ENCODE measurements at regions not wholly inside any gene's neighbourhood (a gene's known extent, or its start where the extent isn't known, plus 50 kb on each side); places are given as distances from the start of the nearest gene placed in this dataset.
A peak's percentile ranks its signal among the peaks of the same experiment; 100 is the strongest.
"Not testable (repeated sequence)": the region's sequence is repeated elsewhere in the genome, so short reads cannot be mapped to it uniquely, and the experiment has no call there.

GRCh38 chr2:111365986-111366640 is 245.4 kb downstream of the BCL2L11 start:
- H3K4me3 Mint-ChIP-seq; H3K27me3 Mint-ChIP-seq; ATAC-seq (replicated peaks); H3K36me3 Mint-ChIP-seq (ENCODE audit: insufficient read depth); H3K27ac Mint-ChIP-seq; H3K9me3 Mint-ChIP-seq; DNase-seq; H3K4me1 Mint-ChIP-seq (ENCODE audit: low read depth in 2 of 2): not testable (repeated sequence)

- H3K9me3 Mint-ChIP-seq; H3K4me1 Mint-ChIP-seq (ENCODE audit: low read depth in 2 of 2); H3K27me3 Mint-ChIP-seq; H3K27ac Mint-ChIP-seq; H3K4me3 Mint-ChIP-seq; H3K36me3 Mint-ChIP-seq (ENCODE audit: insufficient read depth); ATAC-seq (replicated peaks); DNase-seq: not testable (repeated sequence)
Measured at GRCh38 chr2:111366641-111367029, 245.9 kb downstream of the BCL2L11 start.

- not testable (repeated sequence) for H3K27me3 Mint-ChIP-seq; H3K27ac Mint-ChIP-seq; H3K4me3 Mint-ChIP-seq; DNase-seq; H3K4me1 Mint-ChIP-seq (ENCODE audit: low read depth in 2 of 2); H3K9me3 Mint-ChIP-seq; ATAC-seq (replicated peaks); H3K36me3 Mint-ChIP-seq (ENCODE audit: insufficient read depth)
Measured at GRCh38 chr2:111367080-111367479, 246.4 kb downstream of the BCL2L11 start.

GRCh38 chr2:111367871-111368270 is 247.2 kb downstream of the BCL2L11 start:
- H3K27ac Mint-ChIP-seq; DNase-seq; H3K36me3 Mint-ChIP-seq (ENCODE audit: insufficient read depth); H3K4me3 Mint-ChIP-seq; H3K9me3 Mint-ChIP-seq; H3K27me3 Mint-ChIP-seq; ATAC-seq (replicated peaks); H3K4me1 Mint-ChIP-seq (ENCODE audit: low read depth in 2 of 2): not testable (repeated sequence)

GRCh38 chr2:111368288-111368687 is 247.6 kb downstream of the BCL2L11 start:
- not testable (repeated sequence) for H3K36me3 Mint-ChIP-seq (ENCODE audit: insufficient read depth); ATAC-seq (replicated peaks); H3K4me1 Mint-ChIP-seq (ENCODE audit: low read depth in 2 of 2); DNase-seq; H3K27me3 Mint-ChIP-seq; H3K27ac Mint-ChIP-seq; H3K9me3 Mint-ChIP-seq; H3K4me3 Mint-ChIP-seq

GRCh38 chr2:111373060-111373459 is 252.3 kb downstream of the BCL2L11 start:
- peak; percentile 40 for ATAC-seq (replicated peaks)
- not testable (repeated sequence) for H3K27ac Mint-ChIP-seq; H3K27me3 Mint-ChIP-seq; H3K4me1 Mint-ChIP-seq (ENCODE audit: low read depth in 2 of 2); H3K36me3 Mint-ChIP-seq (ENCODE audit: insufficient read depth); DNase-seq; H3K9me3 Mint-ChIP-seq; H3K4me3 Mint-ChIP-seq

- H3K4me1 Mint-ChIP-seq (ENCODE audit: low read depth in 2 of 2); H3K36me3 Mint-ChIP-seq (ENCODE audit: insufficient read depth); H3K27me3 Mint-ChIP-seq; H3K4me3 Mint-ChIP-seq; H3K9me3 Mint-ChIP-seq; H3K27ac Mint-ChIP-seq; DNase-seq; ATAC-seq (replicated peaks): not testable (repeated sequence)
Measured at GRCh38 chr2:111373989-111374388, 253.3 kb downstream of the BCL2L11 start.

GRCh38 chr2:111374734-111375133 is 254.0 kb downstream of the BCL2L11 start:
- not testable (repeated sequence) for H3K27me3 Mint-ChIP-seq; DNase-seq; H3K27ac Mint-ChIP-seq; ATAC-seq (replicated peaks); H3K36me3 Mint-ChIP-seq (ENCODE audit: insufficient read depth); H3K4me1 Mint-ChIP-seq (ENCODE audit: low read depth in 2 of 2); H3K9me3 Mint-ChIP-seq; H3K4me3 Mint-ChIP-seq

- not testable (repeated sequence) for ATAC-seq (replicated peaks); H3K9me3 Mint-ChIP-seq; H3K4me1 Mint-ChIP-seq (ENCODE audit: low read depth in 2 of 2); H3K27me3 Mint-ChIP-seq; DNase-seq; H3K27ac Mint-ChIP-seq; H3K4me3 Mint-ChIP-seq; H3K36me3 Mint-ChIP-seq (ENCODE audit: insufficient read depth)
Measured at GRCh38 chr2:111375320-111375883, 254.7 kb downstream of the BCL2L11 start.

- not testable (repeated sequence) for H3K4me1 Mint-ChIP-seq (ENCODE audit: low read depth in 2 of 2); H3K27ac Mint-ChIP-seq; H3K9me3 Mint-ChIP-seq; DNase-seq; H3K36me3 Mint-ChIP-seq (ENCODE audit: insufficient read depth); H3K27me3 Mint-ChIP-seq; ATAC-seq (replicated peaks); H3K4me3 Mint-ChIP-seq
Measured at GRCh38 chr2:111376272-111376970, 255.7 kb downstream of the BCL2L11 start.

- not testable (repeated sequence) for H3K27me3 Mint-ChIP-seq; H3K9me3 Mint-ChIP-seq; H3K36me3 Mint-ChIP-seq (ENCODE audit: insufficient read depth); H3K4me3 Mint-ChIP-seq; ATAC-seq (replicated peaks); H3K4me1 Mint-ChIP-seq (ENCODE audit: low read depth in 2 of 2); H3K27ac Mint-ChIP-seq; DNase-seq
Measured at GRCh38 chr2:111376971-111377352, 256.2 kb downstream of the BCL2L11 start.

GRCh38 chr2:111377386-111377959 is 256.8 kb downstream of the BCL2L11 start:
- not testable (repeated sequence) for H3K4me1 Mint-ChIP-seq (ENCODE audit: low read depth in 2 of 2); H3K4me3 Mint-ChIP-seq; H3K27me3 Mint-ChIP-seq; H3K9me3 Mint-ChIP-seq; H3K36me3 Mint-ChIP-seq (ENCODE audit: insufficient read depth); ATAC-seq (replicated peaks); DNase-seq; H3K27ac Mint-ChIP-seq

- H3K27ac Mint-ChIP-seq; ATAC-seq (replicated peaks); H3K27me3 Mint-ChIP-seq; H3K4me3 Mint-ChIP-seq; H3K9me3 Mint-ChIP-seq; H3K4me1 Mint-ChIP-seq (ENCODE audit: low read depth in 2 of 2); H3K36me3 Mint-ChIP-seq (ENCODE audit: insufficient read depth); DNase-seq: not testable (repeated sequence)
Measured at GRCh38 chr2:111378348-111378747, 257.6 kb downstream of the BCL2L11 start.

All from effector memory CD8-positive, alpha-beta T cell (primary cell).